Spleen (tissue), 7 donors: ENCODE measurements at regions not wholly inside any gene's neighbourhood (a gene's known extent, or its start where the extent isn't known, plus 50 kb on each side); places are given as distances from the start of the nearest gene placed in this dataset.

Experiments used
- CTCF ChIP-seq, 11 experiments: fragments of 200-600 bp in 7 of 11; fragments of 450-650 bp in 4 of 11; sonication (generic) in 4 of 11; IDR thresholded peaks in 8 of 11; conservative IDR thresholded peaks in 3 of 11; 1 replicate in 7 of 11; 2 replicates in 4 of 11; pipeline versions ENCODE4 v1.4.0 to v1.8.0; 2016 to 2021; ENCODE audit warnings: antibody characterized with exemption in 11 of 11, inconsistent platforms in 4 of 11, mild to moderate bottlenecking in 1 of 11
- POLR2AphosphoS5 ChIP-seq, 3 donors: sonication (generic); formaldehyde crosslinking; IDR thresholded peaks; one replicate each; pipeline ENCODE4 v1.5.1; 2017; ENCODE audit warnings: antibody characterized with exemption in 3 of 3
- donor health status: DM: no; HTN: no; CAD: no; lungs with moderate emphysema.
- donor health status: DM: no; HTN: no; CAD: no.
- donor health status: DM: no; HTN: no; CAD: no.

GRCh38 chr21:15192243-15192642 is 127.4 kb upstream of the NRIP1 start:
- no peak for TF ChIP-seq CTCF (IDR thresholded peaks at IDR 0.05 in 8 of 11, conservative IDR thresholded peaks at IDR 0.05 in 3 of 11)
- TF ChIP-seq POLR2AphosphoS5 (IDR thresholded peaks at IDR 0.05): no peak
